Panc1 (cell line): ENCODE measurements at regions not wholly inside any gene's neighbourhood (a gene's known extent, or its start where the extent isn't known, plus 50 kb on each side); places are given as distances from the start of the nearest gene placed in this dataset.

Source experiments
- ATAC-seq: fragments of 200-7000 bp; cut with Tn5 transposase; 2 replicates; pipeline ENCODE4 v1.9.1; 2020; ENCODE audit warnings: mild to moderate bottlenecking, moderate library complexity
- BruUV-seq: library from RNA; stranded (reverse); fragments of 400-500 nt; replicated peaks from 2 replicates; lab custom pipeline; 2021; lab: Mats Ljungman, UMichigan
- CTCF ChIA-PET: fragments of 300-600 bp; sonication (Branson Sonifier 250); formaldehyde crosslinking; loops from one replicate; lab custom pipeline; 2022; ENCODE audit warnings: antibody characterized with exemption; lab: Charles Lee
- POLR2A ChIA-PET: fragments of 300-600 bp; sonication (Branson Sonifier 250); formaldehyde crosslinking; loops from one replicate; lab custom pipeline; 2022; ENCODE audit warnings: antibody characterized with exemption; lab: Charles Lee
- DNase-seq: peaks from one replicate; pipeline ENCODE4 v3.0.0-alpha.2; 2010; ENCODE audit warnings: low read depth, low spot score
- H3K27ac ChIP-seq: 2 replicates; pipeline ENCODE4 v1.5.1; 2011; ENCODE audit warnings: mild to moderate bottlenecking, low read length, inconsistent platforms
- H3K27me3 ChIP-seq: fragments of 200-500 bp; sonication (Bioruptor generic); 2 replicates; pipeline ENCODE4 v1.6.0; 2014; ENCODE audit warnings: low read length, inconsistent platforms; ENCODE audit not compliant: control insufficient read depth, insufficient read depth
- H3K36me3 ChIP-seq: fragments of 200-500 bp; sonication (Bioruptor generic); 2 replicates; pipeline ENCODE4 v1.5.1; 2014; ENCODE audit warnings: inconsistent platforms, mild to moderate bottlenecking, low read length, moderate library complexity; ENCODE audit not compliant: control insufficient read depth, insufficient read depth
- H3K4me1 ChIP-seq: 2 replicates; pipeline ENCODE4 v1.5.1; 2011; ENCODE audit warnings: inconsistent platforms, mild to moderate bottlenecking, low read length, moderate library complexity; ENCODE audit not compliant: control insufficient read depth, insufficient read depth
- H3K4me3 ChIP-seq, 2 experiments: 2 replicates each; pipeline ENCODE4 v1.5.1; 2011 to 2012; ENCODE audit warnings: low read depth in 2 of 2, low read length in 2 of 2, mild to moderate bottlenecking in 2 of 2, inconsistent platforms in 1 of 2, moderate library complexity in 1 of 2
- H3K9me3 ChIP-seq: fragments of 200-500 bp; sonication (Bioruptor generic); 2 replicates; pipeline ENCODE4 v1.5.1; 2014; ENCODE audit warnings: low read depth, mild to moderate bottlenecking, inconsistent platforms, low read length, moderate library complexity; ENCODE audit not compliant: control insufficient read depth, insufficient read depth
- CTCF ChIP-seq: fragments of 450-650 bp; IDR thresholded peaks from 2 replicates; pipeline ENCODE4 v1.5.1; 2017; ENCODE audit warnings: mild to moderate bottlenecking
- POLR2AphosphoS5 ChIP-seq: IDR thresholded peaks from 2 replicates; pipeline ENCODE4 v1.6.1; 2012; ENCODE audit warnings: mild to moderate bottlenecking, low read depth, low read length, moderate library complexity
- REST ChIP-seq, 2 experiments: IDR thresholded peaks; 2 replicates each; pipeline ENCODE4 v1.6.1; 2011 to 2012; ENCODE audit warnings: low read depth in 2 of 2, control low read depth in 1 of 2, low read length in 1 of 2, mild to moderate bottlenecking in 1 of 2, moderate library complexity in 1 of 2; ENCODE audit not compliant: insufficient read depth in 1 of 2
- SIN3A ChIP-seq: IDR thresholded peaks from 2 replicates; pipeline ENCODE4 v1.6.1; 2012; ENCODE audit warnings: low read depth, mild to moderate bottlenecking, low read length, moderate library complexity, borderline replicate concordance; ENCODE audit not compliant: insufficient read depth
- TCF7L2 ChIP-seq: IDR thresholded peaks from 2 replicates; pipeline ENCODE4 v1.6.1; 2011; ENCODE audit warnings: mild to moderate bottlenecking, low read depth, low read length, inconsistent platforms
- in situ Hi-C: cut with HindIII; loops from 2 replicates; pipeline ENCODE4 v1.10.0; 2016; ENCODE audit warnings: low sequenced_read_pairs, low pct_unique_long_range_greater_than_20kb
- intact Hi-C: fragments of 100-400 bp; cut with micrococcal nuclease; formaldehyde crosslinking; loops from one replicate; pipeline ENCODE4 v1.10.0; 2022; ENCODE audit not compliant: unreplicated experiment

GRCh38 chr5:81819556-81820317, 68.8 kb upstream of the SSBP2 start:
- H3K4me1 ChIP-seq, result no peaks in the 10 kb centered on the region
- DNase-seq (no peak), ATAC-seq (no peak)
- intact Hi-C loops (no loop called here), in situ Hi-C loops (no loop called here)
- no peaks in the 10 kb centered on the region for H3K36me3 ChIP-seq
- no peak overlapping the region for H3K4me3 ChIP-seq
- TF ChIP-seq SIN3A (no peak), TCF7L2 (no peak), REST (IDR thresholded peaks at IDR 0.05; ENCODE audit: insufficient read depth in 1 of 2, low read depth in 2 of 2, low read length in 1 of 2) (no peak), CTCF (no peak), POLR2AphosphoS5 (no peak)
- no TSS peak for BruUV-seq
- ChIA-PET CTCF (no interaction called here), POLR2A (no interaction called here)
- no peak overlapping the region for H3K27ac ChIP-seq
- no peaks in the 10 kb centered on the region for H3K9me3 ChIP-seq
- H3K27me3 ChIP-seq, result peaks cover 3% of the 10 kb centered on the region; the same call in 1 of the 2 replicates

- no peak for TF ChIP-seq CTCF
- no TSS peak for BruUV-seq
- H3K9me3 ChIP-seq, result no peaks in the 10 kb centered on the region
- ChIA-PET CTCF (no interaction called here), POLR2A (no interaction called here)
- ATAC-seq, result no peak
- no peak overlapping the region for H3K4me3 ChIP-seq
- H3K4me1 ChIP-seq, result no peaks in the 10 kb centered on the region
- intact Hi-C loops (no loop called here), in situ Hi-C loops (no loop called here)
- no peaks in the 10 kb centered on the region for H3K36me3 ChIP-seq
- peaks cover 3% of the 10 kb centered on the region; the same call in 1 of the 2 replicates for H3K27me3 ChIP-seq
- H3K27ac ChIP-seq, result no peak overlapping the region
- DNase-seq, result no peak
These were observed 67.1 kb upstream of the SSBP2 start for GRCh38 chr5:81817980-81818379.
